Sciatic nerve (tissue), 2 donors: ENCODE measurements at regions not wholly inside any gene's neighbourhood (a gene's known extent, or its start where the extent isn't known, plus 50 kb on each side); places are given as distances from the start of the nearest gene placed in this dataset.
A peak's percentile ranks its signal among the peaks of the same experiment; 100 is the strongest.

ENCODE experiments used
- ATAC-seq: fragments of 200-7000 bp; cut with Tn5 transposase; one replicate; pipeline ENCODE4 v1.9.1; 2020; ENCODE audit warnings: mild to moderate bottlenecking, moderate library complexity
- DNase-seq: peaks from one replicate; pipeline ENCODE4 v3.0.0-alpha.2; 2020; ENCODE audit warnings: low spot score
- intact Hi-C: fragments of 100-400 bp; cut with DNase I; formaldehyde crosslinking; loops from one replicate; pipeline ENCODE4 v1.14.2; 2022
- donor health status: DM: no; HTN: no; CAD: no.
- donor health status: DM: no; HTN: no; CAD: no.

GRCh38 chr16:9232102-9232770 lies 140.8 kb downstream of the HAPSTR1 start:
- DNase-seq = no peak
- ATAC-seq = no peak
- intact Hi-C loops = no loop called here

- DNase-seq (no peak), ATAC-seq (no peak)
- intact Hi-C loops = no loop called here
Observed at GRCh38 chr16:9235867-9236266, 144.4 kb downstream of the HAPSTR1 start.

GRCh38 chr16:9236319-9236718 lies 144.9 kb downstream of the HAPSTR1 start:
- ATAC-seq (no peak), DNase-seq (no peak)
- intact Hi-C loops = no loop called here

GRCh38 chr16:9238346-9238745 lies 146.9 kb downstream of the HAPSTR1 start:
- DNase-seq = no peak
- no peak for ATAC-seq
- intact Hi-C loops = no loop called here

GRCh38 chr16:9241177-9241576 lies 149.7 kb downstream of the HAPSTR1 start:
- no peak for ATAC-seq
- no peak for DNase-seq
- intact Hi-C loops = no loop called here

- intact Hi-C loops = no loop called here
- DNase-seq (no peak), ATAC-seq (no peak)
Observed at GRCh38 chr16:9248162-9248561, 156.7 kb downstream of the HAPSTR1 start.

- DNase-seq = no peak
- intact Hi-C loops = no loop called here
- ATAC-seq = no peak
Observed at GRCh38 chr16:9249534-9249933, 158.1 kb downstream of the HAPSTR1 start.

GRCh38 chr16:9251026-9251425 lies 159.6 kb downstream of the HAPSTR1 start:
- intact Hi-C loops = no loop called here
- no peak for ATAC-seq
- no peak for DNase-seq

- intact Hi-C loops = no loop called here
- DNase-seq (no peak), ATAC-seq (no peak)
Observed at GRCh38 chr16:9254863-9255262, 163.4 kb downstream of the HAPSTR1 start.

GRCh38 chr16:9256196-9256595 lies 164.8 kb downstream of the HAPSTR1 start:
- DNase-seq (no peak), ATAC-seq (no peak)
- intact Hi-C loops = no loop called here

- DNase-seq (no peak), ATAC-seq (no peak)
- intact Hi-C loops = no loop called here
Observed at GRCh38 chr16:9257843-9258242, 166.4 kb downstream of the HAPSTR1 start.

- ATAC-seq (no peak), DNase-seq (no peak)
- intact Hi-C loops = no loop called here
Observed at GRCh38 chr16:9258423-9259051, 167.1 kb downstream of the HAPSTR1 start.

GRCh38 chr16:9259914-9260608 lies 168.6 kb downstream of the HAPSTR1 start:
- ATAC-seq (peak; percentile 66), DNase-seq (no peak)
- intact Hi-C loops = no loop called here

- intact Hi-C loops = no loop called here
- ATAC-seq (peak; percentile 48), DNase-seq (no peak)
Observed at GRCh38 chr16:9260666-9261065, 169.2 kb downstream of the HAPSTR1 start.

- DNase-seq (no peak), ATAC-seq (no peak)
- intact Hi-C loops = no loop called here
Observed at GRCh38 chr16:9261376-9261775, 169.9 kb downstream of the HAPSTR1 start.

GRCh38 chr16:9262941-9263715 lies 171.7 kb downstream of the HAPSTR1 start:
- DNase-seq (no peak), ATAC-seq (no peak)
- intact Hi-C loops = no loop called here

GRCh38 chr16:9264067-9264466 lies 172.6 kb downstream of the HAPSTR1 start:
- intact Hi-C loops = no loop called here
- DNase-seq (no peak), ATAC-seq (no peak)

- no peak for ATAC-seq
- DNase-seq = no peak
- intact Hi-C loops = loop anchor here (5.0 kb wide), 1 partner anchor 1881 kb away; no protein-coding TSS in a partner anchor
Observed at GRCh38 chr16:9268446-9268845, 177.0 kb downstream of the HAPSTR1 start.

GRCh38 chr16:9270424-9270823 lies 179.0 kb downstream of the HAPSTR1 start:
- ATAC-seq (no peak), DNase-seq (no peak)
- intact Hi-C loops = no loop called here

GRCh38 chr16:9270941-9271340 lies 179.5 kb downstream of the HAPSTR1 start:
- no peak for ATAC-seq
- intact Hi-C loops = no loop called here
- DNase-seq = no peak
